GM12891 (cell line): ENCODE measurements at regions not wholly inside any gene's neighbourhood (a gene's known extent, or its start where the extent isn't known, plus 50 kb on each side); places are given as distances from the start of the nearest gene placed in this dataset.

ENCODE experiments used
- PAX5 ChIP-seq: IDR thresholded peaks from 2 replicates; pipeline ENCODE4 v1.6.1; 2011; ENCODE audit warnings: low read length, moderate library complexity, mild to moderate bottlenecking; ENCODE audit not compliant: insufficient read depth, severe bottlenecking
- POLR2A ChIP-seq: IDR thresholded peaks from 2 replicates; pipeline ENCODE4 v1.6.1; 2011; ENCODE audit warnings: low read depth, low read length, control low read depth
- POLR2AphosphoS5 ChIP-seq: IDR thresholded peaks from 2 replicates; pipeline ENCODE4 v1.6.1; 2011; ENCODE audit warnings: low read depth, low read length, control low read depth
- POU2F2 ChIP-seq: IDR thresholded peaks from 2 replicates; pipeline ENCODE4 v1.6.1; 2011; ENCODE audit warnings: low read depth, mild to moderate bottlenecking, control low read depth, low read length, moderate library complexity
- SPI1 ChIP-seq: IDR thresholded peaks from 2 replicates; pipeline ENCODE4 v1.6.1; 2011; ENCODE audit warnings: low read depth, low read length, control low read depth
- TAF1 ChIP-seq: IDR thresholded peaks from 2 replicates; pipeline ENCODE4 v1.6.1; 2011; ENCODE audit warnings: low read depth, low read length, control low read depth

- TF ChIP-seq POLR2AphosphoS5 (no peak), POLR2A (no peak), TAF1 (no peak), POU2F2 (no peak), PAX5 (no peak), SPI1 (no peak)
Measured at GRCh38 chr4:141871086-141871770, 234.8 kb downstream of the IL15 start.
